ENCODE measurements at regions not wholly inside any gene's neighbourhood (a gene's known extent, or its start where the extent isn't known, plus 50 kb on each side); places are given as distances from the start of the nearest gene placed in this dataset.

GRCh38 chr1:234769986-234770795 lies 160.2 kb upstream of the IRF2BP2 start:
- no peak for DNase-seq (ENCODE audit: low spot score in 2 of 2)
- intact Hi-C loops (cut with DNase I; ENCODE audit: low total_unique reads), result no loop called here
- Histone ChIP-seq H3K9me3 (no peaks in the 10 kb centered on the region), H3K36me3 (no peaks in the 10 kb centered on the region), H3K27me3 (no peaks in the 10 kb centered on the region), H3K27ac (no peak overlapping the region), H3K4me1 (no peaks in the 10 kb centered on the region), H3K4me3 (no peak overlapping the region)
- TF ChIP-seq POLR2AphosphoS5 (IDR thresholded peaks at IDR 0.05), result no peak
- TF ChIP-seq POLR2A (IDR thresholded peaks at IDR 0.05), result no peak
- no peak for TF ChIP-seq CTCF (IDR thresholded peaks at IDR 0.05)

GRCh38 chr1:234769284-234769985 lies 159.5 kb upstream of the IRF2BP2 start:
- Histone ChIP-seq H3K36me3 (no peaks in the 10 kb centered on the region), H3K4me3 (no peak overlapping the region), H3K27me3 (no peaks in the 10 kb centered on the region), H3K9me3 (no peaks in the 10 kb centered on the region), H3K27ac (no peak overlapping the region), H3K4me1 (no peaks in the 10 kb centered on the region)
- DNase-seq (ENCODE audit: low spot score in 2 of 2), result no peak
- TF ChIP-seq CTCF (IDR thresholded peaks at IDR 0.05) (no peak), POLR2AphosphoS5 (IDR thresholded peaks at IDR 0.05) (no peak), POLR2A (IDR thresholded peaks at IDR 0.05) (no peak)
- intact Hi-C loops (cut with DNase I; ENCODE audit: low total_unique reads), result no loop called here

- Histone ChIP-seq H3K27me3 (no peaks in the 10 kb centered on the region), H3K4me3 (no peak overlapping the region), H3K4me1 (no peaks in the 10 kb centered on the region), H3K9me3 (no peaks in the 10 kb centered on the region), H3K36me3 (no peaks in the 10 kb centered on the region), H3K27ac (no peak overlapping the region)
- TF ChIP-seq POLR2AphosphoS5 (IDR thresholded peaks at IDR 0.05), result no peak
- no peak for TF ChIP-seq POLR2A (IDR thresholded peaks at IDR 0.05)
- TF ChIP-seq CTCF (IDR thresholded peaks at IDR 0.05), result no peak
- intact Hi-C loops (cut with DNase I; ENCODE audit: low total_unique reads), result no loop called here
- no peak for DNase-seq (ENCODE audit: low spot score in 2 of 2)
Observed at GRCh38 chr1:234768569-234769283, 158.7 kb upstream of the IRF2BP2 start.

GRCh38 chr1:234768171-234768568 lies 158.2 kb upstream of the IRF2BP2 start:
- no peak for TF ChIP-seq POLR2AphosphoS5 (IDR thresholded peaks at IDR 0.05)
- TF ChIP-seq POLR2A (IDR thresholded peaks at IDR 0.05), result no peak
- no peak for TF ChIP-seq CTCF (IDR thresholded peaks at IDR 0.05)
- Histone ChIP-seq H3K4me1 (no peaks in the 10 kb centered on the region), H3K36me3 (no peaks in the 10 kb centered on the region), H3K9me3 (no peaks in the 10 kb centered on the region), H3K27me3 (no peaks in the 10 kb centered on the region), H3K27ac (no peak overlapping the region), H3K4me3 (no peak overlapping the region)
- no peak for DNase-seq (ENCODE audit: low spot score in 2 of 2)
- intact Hi-C loops (cut with DNase I; ENCODE audit: low total_unique reads), result no loop called here

GRCh38 chr1:234765672-234766071 lies 155.7 kb upstream of the IRF2BP2 start:
- Histone ChIP-seq H3K36me3 (no peaks in the 10 kb centered on the region), H3K4me1 (no peaks in the 10 kb centered on the region)

More at GRCh38 chr1:234765672-234766071, 155.7 kb upstream of the IRF2BP2 start:
- Histone ChIP-seq H3K4me3 (no peak overlapping the region), H3K27me3 (no peaks in the 10 kb centered on the region), H3K9me3 (no peaks in the 10 kb centered on the region), H3K27ac (no peak overlapping the region)
- intact Hi-C loops (cut with DNase I; ENCODE audit: low total_unique reads), result no loop called here
- DNase-seq (ENCODE audit: low spot score in 2 of 2), result no peak
- TF ChIP-seq POLR2A (IDR thresholded peaks at IDR 0.05), result no peak
- TF ChIP-seq POLR2AphosphoS5 (IDR thresholded peaks at IDR 0.05), result no peak
- no peak for TF ChIP-seq CTCF (IDR thresholded peaks at IDR 0.05)

All from breast epithelium (tissue), 4 donors.